GM21528 (cell line): ENCODE measurements at regions not wholly inside any gene's neighbourhood (a gene's known extent, or its start where the extent isn't known, plus 50 kb on each side); places are given as distances from the start of the nearest gene placed in this dataset.

Source experiments
- ATAC-seq: cut with Tn5 transposase; IDR thresholded peaks from one replicate; pipeline ENCODE4 v1.9.1; 2021; ENCODE audit warnings: mild to moderate bottlenecking, moderate library complexity; ENCODE audit not compliant: unreplicated experiment, low FRiP score

GRCh38 chr4:89556601-89557305 lies 249.2 kb upstream of the GPRIN3 start:
- ATAC-seq: no peak

- ATAC-seq: no peak
These were observed 243.6 kb upstream of the GPRIN3 start for GRCh38 chr4:89551191-89551590.

- no peak for ATAC-seq
These were observed 242.3 kb upstream of the GPRIN3 start for GRCh38 chr4:89549907-89550306.

- ATAC-seq: no peak
These were observed 237.7 kb upstream of the GPRIN3 start for GRCh38 chr4:89545315-89545714.

- no peak for ATAC-seq
These were observed 234.4 kb upstream of the GPRIN3 start for GRCh38 chr4:89541998-89542397.

- no peak for ATAC-seq
These were observed 232.5 kb upstream of the GPRIN3 start for GRCh38 chr4:89539797-89540711.

- ATAC-seq: no peak
These were observed 231.8 kb upstream of the GPRIN3 start for GRCh38 chr4:89539374-89539773.

- ATAC-seq: no peak
These were observed 231.3 kb upstream of the GPRIN3 start for GRCh38 chr4:89538886-89539285.

GRCh38 chr4:89538171-89538570 lies 230.6 kb upstream of the GPRIN3 start:
- ATAC-seq: no peak

GRCh38 chr4:89537281-89537680 lies 229.7 kb upstream of the GPRIN3 start:
- no peak for ATAC-seq

- ATAC-seq: no peak
These were observed 227.7 kb upstream of the GPRIN3 start for GRCh38 chr4:89535251-89535650.

- ATAC-seq: no peak
These were observed 226.8 kb upstream of the GPRIN3 start for GRCh38 chr4:89534356-89534755.

- no peak for ATAC-seq
These were observed 224.5 kb upstream of the GPRIN3 start for GRCh38 chr4:89531932-89532640.

- ATAC-seq: no peak
These were observed 221.0 kb upstream of the GPRIN3 start for GRCh38 chr4:89528526-89529133.

GRCh38 chr4:89521826-89522225 lies 214.2 kb upstream of the GPRIN3 start:
- no peak for ATAC-seq

GRCh38 chr4:89519771-89520320 lies 212.2 kb upstream of the GPRIN3 start:
- ATAC-seq: no peak

- no peak for ATAC-seq
These were observed 210.7 kb upstream of the GPRIN3 start for GRCh38 chr4:89518259-89518658.

- no peak for ATAC-seq
These were observed 207.2 kb upstream of the GPRIN3 start for GRCh38 chr4:89514811-89515210.

- ATAC-seq: no peak
These were observed 204.2 kb upstream of the GPRIN3 start for GRCh38 chr4:89511776-89512175.

GRCh38 chr4:89509708-89510281 lies 202.2 kb upstream of the GPRIN3 start:
- ATAC-seq: peak; percentile 99
